LNCAP (cell line): ENCODE measurements at regions not wholly inside any gene's neighbourhood (a gene's known extent, or its start where the extent isn't known, plus 50 kb on each side); places are given as distances from the start of the nearest gene placed in this dataset.

ENCODE experiments used
- CTCF ChIP-seq: fragments of 450-650 bp; IDR thresholded peaks from 2 replicates; pipeline ENCODE4 v1.5.1; 2017; ENCODE audit warnings: mild to moderate bottlenecking

GRCh38 chr11:37896016-37896415 lies 1298.0 kb upstream of the RAG2 start:
- no peak for TF ChIP-seq CTCF

- no peak for TF ChIP-seq CTCF
These were observed 1283.7 kb upstream of the RAG2 start for GRCh38 chr11:37881741-37882140.

GRCh38 chr11:37861671-37862070 lies 1263.6 kb upstream of the RAG2 start:
- TF ChIP-seq CTCF = no peak

DNA sequence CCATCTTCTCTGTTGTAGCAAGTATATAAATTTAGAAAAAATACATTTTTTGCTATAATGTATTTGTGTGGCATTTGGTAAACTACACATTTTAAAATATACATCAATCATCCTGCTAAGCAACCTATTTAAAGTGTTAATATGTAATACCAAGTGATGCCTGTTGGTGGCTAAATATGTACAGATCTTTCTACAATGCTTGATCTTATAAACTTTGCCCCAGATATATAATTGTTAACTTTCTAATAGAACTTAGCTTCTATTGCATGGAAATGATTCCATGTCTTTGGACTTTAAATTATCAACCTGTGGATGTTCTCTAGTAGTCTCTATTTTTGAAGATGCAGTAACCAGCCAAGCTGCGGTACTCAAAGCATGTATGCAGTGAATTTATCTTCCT lies 1260.4 kb upstream of the RAG2 start:
- TF ChIP-seq CTCF = peak; percentile 31; the same call in 1 of the 2 replicates

GRCh38 chr11:37857726-37858125 lies 1259.7 kb upstream of the RAG2 start:
- TF ChIP-seq CTCF = no peak

GRCh38 chr11:37849706-37850105 lies 1251.7 kb upstream of the RAG2 start:
- no peak for TF ChIP-seq CTCF

DNA sequence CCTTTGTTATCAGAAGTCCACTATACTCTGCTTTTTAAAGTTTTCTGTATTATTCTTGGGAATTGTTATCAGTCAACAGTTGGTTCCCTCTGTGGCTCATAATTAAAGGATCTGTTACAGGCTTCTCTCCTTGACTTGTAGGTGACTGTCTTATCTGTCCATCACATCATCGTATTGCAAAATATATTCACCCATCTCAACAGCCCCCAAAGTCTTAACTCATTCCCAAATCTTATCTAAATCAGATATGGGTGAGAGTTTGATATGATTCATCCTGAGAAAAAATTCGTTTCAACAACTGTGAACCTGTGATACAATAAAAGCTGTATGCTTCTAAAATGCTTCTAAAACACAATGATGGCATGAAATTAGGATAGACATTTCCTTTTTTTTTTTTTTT lies 1245.6 kb upstream of the RAG2 start:
- TF ChIP-seq CTCF = no peak

GRCh38 chr11:37841016-37841415 lies 1243.0 kb upstream of the RAG2 start:
- no peak for TF ChIP-seq CTCF
